ENCODE measurements at regions not wholly inside any gene's neighbourhood (a gene's known extent, or its start where the extent isn't known, plus 50 kb on each side); places are given as distances from the start of the nearest gene placed in this dataset.

- Histone ChIP-seq H3K36me3 (ENCODE audit: control insufficient read depth in 2 of 4, insufficient read depth in 4 of 4, low read length in 3 of 4) (no peaks in the 10 kb centered on the region), H3K27ac (ENCODE audit: low read depth, low read length) (no peak overlapping the region), H2AFZ (ENCODE audit: low read length) (peak overlapping the region; percentile 62), H4K91ac (replicated peaks; ENCODE audit: insufficient read length, low read length) (no peak overlapping the region), H4K20me1 (replicated peaks in 1 of 2; ENCODE audit: control insufficient read depth in 1 of 2, insufficient read depth in 2 of 2, low read length in 2 of 2) (no peaks in the 10 kb centered on the region), H3K4me1 (replicated peaks in 1 of 4; ENCODE audit: control insufficient read depth in 3 of 4, insufficient read depth in 4 of 4, low read length in 3 of 4) (no peaks in the 10 kb centered on the region), H2AK5ac (ENCODE audit: low read depth, low read length) (no peak overlapping the region), H3K9me3 (ENCODE audit: insufficient read depth in 2 of 2, low read depth in 1 of 2, low read length in 1 of 2) (no peaks in the 10 kb centered on the region), H2BK15ac (ENCODE audit: low read length) (no peak overlapping the region), H2BK120ac (replicated peaks; ENCODE audit: low read depth, low read length) (no peak overlapping the region), H3K14ac (ENCODE audit: insufficient read length) (no peak overlapping the region), H2BK20ac (ENCODE audit: low read length) (no peak overlapping the region), H2BK12ac (ENCODE audit: low read depth, low read length) (no peak overlapping the region), H3K56ac (replicated peaks; ENCODE audit: insufficient read length, low read depth, low read length) (no peak overlapping the region), H3K4me3 (ENCODE audit: extremely low read depth in 1 of 4, insufficient read depth in 2 of 4, low read depth in 3 of 4, low read length in 4 of 4) (no peak overlapping the region), H3K23ac (ENCODE audit: insufficient read length) (no peak overlapping the region), H3K79me2 (ENCODE audit: control insufficient read depth in 1 of 2, insufficient read depth in 2 of 2, low read length in 2 of 2) (no peaks in the 10 kb centered on the region), H3K4ac (replicated peaks; ENCODE audit: insufficient read length, low read depth, low read length) (no peak overlapping the region), H3K18ac (ENCODE audit: extremely low read depth, low read length) (no peak overlapping the region), H3K23me2 (ENCODE audit: low read depth, low read length) (no peaks in the 10 kb centered on the region), H3K79me1 (ENCODE audit: low read depth, low read length) (no peaks in the 10 kb centered on the region), H4K5ac (ENCODE audit: insufficient read length, low read depth, low read length) (no peak overlapping the region), H2BK5ac (ENCODE audit: low read depth, low read length) (no peak overlapping the region), H3K9ac (replicated peaks in 1 of 4; ENCODE audit: extremely low read depth in 1 of 4, low read depth in 3 of 4, low read length in 3 of 4) (no peak overlapping the region), H4K8ac (ENCODE audit: extremely low read depth, insufficient read depth, low read length) (no peak overlapping the region), H3K27me3 (replicated peaks in 1 of 4; ENCODE audit: control insufficient read depth in 3 of 4, extremely low read depth in 1 of 4, insufficient read depth in 3 of 4, low read length in 3 of 4) (no peaks in the 10 kb centered on the region), H3K4me2 (ENCODE audit: insufficient read depth in 1 of 2, low read depth in 2 of 2, low read length in 2 of 2) (no peak overlapping the region)
- FAIRE-seq, result peak; percentile 58
- ChIA-PET CTCF (ENCODE audit: partially characterized antibody) (interaction anchor here (0.8 to 1.4 kb wide), 4 partner anchors 25 to 81 kb away, joined by 3 to 4 read pairs (median 3); no protein-coding TSS in a partner anchor), POLR2A (ENCODE audit: partially characterized antibody) (no interaction called here)
- TF ChIP-seq, protein P1, sequence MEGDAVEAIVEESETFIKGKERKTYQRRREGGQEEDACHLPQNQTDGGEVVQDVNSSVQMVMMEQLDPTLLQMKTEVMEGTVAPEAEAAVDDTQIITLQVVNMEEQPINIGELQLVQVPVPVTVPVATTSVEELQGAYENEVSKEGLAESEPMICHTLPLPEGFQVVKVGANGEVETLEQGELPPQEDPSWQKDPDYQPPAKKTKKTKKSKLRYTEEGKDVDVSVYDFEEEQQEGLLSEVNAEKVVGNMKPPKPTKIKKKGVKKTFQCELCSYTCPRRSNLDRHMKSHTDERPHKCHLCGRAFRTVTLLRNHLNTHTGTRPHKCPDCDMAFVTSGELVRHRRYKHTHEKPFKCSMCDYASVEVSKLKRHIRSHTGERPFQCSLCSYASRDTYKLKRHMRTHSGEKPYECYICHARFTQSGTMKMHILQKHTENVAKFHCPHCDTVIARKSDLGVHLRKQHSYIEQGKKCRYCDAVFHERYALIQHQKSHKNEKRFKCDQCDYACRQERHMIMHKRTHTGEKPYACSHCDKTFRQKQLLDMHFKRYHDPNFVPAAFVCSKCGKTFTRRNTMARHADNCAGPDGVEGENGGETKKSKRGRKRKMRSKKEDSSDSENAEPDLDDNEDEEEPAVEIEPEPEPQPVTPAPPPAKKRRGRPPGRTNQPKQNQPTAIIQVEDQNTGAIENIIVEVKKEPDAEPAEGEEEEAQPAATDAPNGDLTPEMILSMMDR (IDR thresholded peaks at IDR 0.05; ENCODE audit: control extremely low read depth in 1 of 3, insufficient read depth in 1 of 3, low read depth in 1 of 3, low read length in 3 of 3), result peak; percentile 44 to 59 (median 51)
- TF ChIP-seq RAD21 (IDR thresholded peaks at IDR 0.05 in 1 of 2, conservative IDR thresholded peaks at IDR 0.05 in 1 of 2; ENCODE audit: low read depth in 2 of 2, low read length in 2 of 2), result peak; percentile 51 to 66
- TF ChIP-seq, protein P2, sequence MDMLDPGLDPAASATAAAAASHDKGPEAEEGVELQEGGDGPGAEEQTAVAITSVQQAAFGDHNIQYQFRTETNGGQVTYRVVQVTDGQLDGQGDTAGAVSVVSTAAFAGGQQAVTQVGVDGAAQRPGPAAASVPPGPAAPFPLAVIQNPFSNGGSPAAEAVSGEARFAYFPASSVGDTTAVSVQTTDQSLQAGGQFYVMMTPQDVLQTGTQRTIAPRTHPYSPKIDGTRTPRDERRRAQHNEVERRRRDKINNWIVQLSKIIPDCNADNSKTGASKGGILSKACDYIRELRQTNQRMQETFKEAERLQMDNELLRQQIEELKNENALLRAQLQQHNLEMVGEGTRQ (IDR thresholded peaks at IDR 0.05; ENCODE audit: low read length), result no peak
- DNase-seq (ENCODE audit: low read depth in 1 of 2, low spot score in 2 of 2), result peak; percentile 17 to 43
- 76% methylated on average over 6 of the region's 6 CpGs; no CpG with 5 or more reads in 1 of the 2 experiments for WGBS, 2 experiments (ENCODE audit: extremely low coverage in 1 of 2, insufficient coverage in 1 of 2, insufficient read length in 1 of 2, insufficient replicate concordance in 2 of 2, low coverage in 1 of 2, low lambda C conversion rate in 2 of 2, missing lambda C conversion rate in 1 of 2)
Measured at GRCh38 chrX:80550722-80551121, 130.5 kb downstream of the TENT5D start.

Data from H1 (cell line).